ENCODE measurements at regions not wholly inside any gene's neighbourhood (a gene's known extent, or its start where the extent isn't known, plus 50 kb on each side); places are given as distances from the start of the nearest gene placed in this dataset.

DNA sequence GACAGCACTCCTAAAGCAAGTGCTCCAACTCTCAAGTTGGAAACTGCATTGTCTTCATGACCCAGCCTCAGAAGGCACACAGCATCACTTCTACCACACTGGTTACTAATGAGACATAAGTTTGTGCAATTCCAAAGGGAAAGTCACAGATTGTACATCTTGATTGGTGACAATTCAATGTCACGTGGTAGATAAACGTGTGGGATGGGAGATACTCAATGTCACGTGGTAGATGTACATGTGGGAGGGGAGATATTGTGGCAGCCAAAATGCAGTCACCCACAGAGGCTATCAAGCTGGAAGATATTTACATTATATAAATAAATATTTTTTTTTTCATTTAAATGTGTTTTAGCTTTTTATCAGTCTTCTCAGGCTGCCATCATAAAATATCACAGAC lies 393.3 kb downstream of the KIF16B start:
- TF ChIP-seq, protein P1, sequence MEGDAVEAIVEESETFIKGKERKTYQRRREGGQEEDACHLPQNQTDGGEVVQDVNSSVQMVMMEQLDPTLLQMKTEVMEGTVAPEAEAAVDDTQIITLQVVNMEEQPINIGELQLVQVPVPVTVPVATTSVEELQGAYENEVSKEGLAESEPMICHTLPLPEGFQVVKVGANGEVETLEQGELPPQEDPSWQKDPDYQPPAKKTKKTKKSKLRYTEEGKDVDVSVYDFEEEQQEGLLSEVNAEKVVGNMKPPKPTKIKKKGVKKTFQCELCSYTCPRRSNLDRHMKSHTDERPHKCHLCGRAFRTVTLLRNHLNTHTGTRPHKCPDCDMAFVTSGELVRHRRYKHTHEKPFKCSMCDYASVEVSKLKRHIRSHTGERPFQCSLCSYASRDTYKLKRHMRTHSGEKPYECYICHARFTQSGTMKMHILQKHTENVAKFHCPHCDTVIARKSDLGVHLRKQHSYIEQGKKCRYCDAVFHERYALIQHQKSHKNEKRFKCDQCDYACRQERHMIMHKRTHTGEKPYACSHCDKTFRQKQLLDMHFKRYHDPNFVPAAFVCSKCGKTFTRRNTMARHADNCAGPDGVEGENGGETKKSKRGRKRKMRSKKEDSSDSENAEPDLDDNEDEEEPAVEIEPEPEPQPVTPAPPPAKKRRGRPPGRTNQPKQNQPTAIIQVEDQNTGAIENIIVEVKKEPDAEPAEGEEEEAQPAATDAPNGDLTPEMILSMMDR (conservative IDR thresholded peaks at IDR 0.05 in 1 of 2, IDR thresholded peaks at IDR 0.05 in 1 of 2; ENCODE audit: low read depth in 1 of 2, low read length in 2 of 2), result no peak
- TF ChIP-seq EZH2 (IDR thresholded peaks at IDR 0.05; ENCODE audit: low read length, missing control alignments), result no peak

All from fibroblast of lung (primary cell).